AG04450 (cell line): ENCODE measurements at regions not wholly inside any gene's neighbourhood (a gene's known extent, or its start where the extent isn't known, plus 50 kb on each side); places are given as distances from the start of the nearest gene placed in this dataset.

Experiments used
- CTCF ChIA-PET: fragments of 300-600, 350-600 bp; formaldehyde crosslinking; extraction: SDS; loops from one replicate; lab custom pipeline; 2022; ENCODE audit warnings: antibody characterized with exemption, inconsistent platforms; lab: Charles Lee
- POLR2A ChIA-PET: fragments of 350-600 bp; formaldehyde crosslinking; extraction: SDS; loops from one replicate; lab custom pipeline; 2021; ENCODE audit warnings: antibody characterized with exemption, inconsistent platforms; lab: Yijun Ruan, JAX
- DNase-seq: peaks from one replicate; pipeline ENCODE4 v3.0.0-alpha.2; 2011; ENCODE audit warnings: low read depth, low spot score
- H3K27ac ChIP-seq: one replicate; pipeline ENCODE4 v1.5.1; 2012; ENCODE audit warnings: low read depth, low read length, control low read depth
- H3K27me3 ChIP-seq: one replicate; pipeline ENCODE4 v1.6.0; 2012; ENCODE audit warnings: low read length; ENCODE audit not compliant: control insufficient read depth, insufficient read depth
- H3K4me3 ChIP-seq: 2 replicates; pipeline ENCODE4 v1.5.1; 2011; ENCODE audit warnings: mild to moderate bottlenecking, low read depth, low read length, control low read depth
- H3K9me3 ChIP-seq: 2 replicates; pipeline ENCODE4 v1.5.1; 2012; ENCODE audit warnings: low read length; ENCODE audit not compliant: control insufficient read depth, insufficient read depth
- TF ChIP-seq, protein P1 (sequence below): IDR thresholded peaks from 2 replicates; pipeline ENCODE4 v1.5.1; 2011; ENCODE audit warnings: low read depth, low read length, control low read depth, inconsistent platforms

GRCh38 chr22:34354071-34354817 lies 434.0 kb upstream of the LARGE1 start:
- POLR2A ChIA-PET, result no interaction called here
- TF ChIP-seq, protein P1, sequence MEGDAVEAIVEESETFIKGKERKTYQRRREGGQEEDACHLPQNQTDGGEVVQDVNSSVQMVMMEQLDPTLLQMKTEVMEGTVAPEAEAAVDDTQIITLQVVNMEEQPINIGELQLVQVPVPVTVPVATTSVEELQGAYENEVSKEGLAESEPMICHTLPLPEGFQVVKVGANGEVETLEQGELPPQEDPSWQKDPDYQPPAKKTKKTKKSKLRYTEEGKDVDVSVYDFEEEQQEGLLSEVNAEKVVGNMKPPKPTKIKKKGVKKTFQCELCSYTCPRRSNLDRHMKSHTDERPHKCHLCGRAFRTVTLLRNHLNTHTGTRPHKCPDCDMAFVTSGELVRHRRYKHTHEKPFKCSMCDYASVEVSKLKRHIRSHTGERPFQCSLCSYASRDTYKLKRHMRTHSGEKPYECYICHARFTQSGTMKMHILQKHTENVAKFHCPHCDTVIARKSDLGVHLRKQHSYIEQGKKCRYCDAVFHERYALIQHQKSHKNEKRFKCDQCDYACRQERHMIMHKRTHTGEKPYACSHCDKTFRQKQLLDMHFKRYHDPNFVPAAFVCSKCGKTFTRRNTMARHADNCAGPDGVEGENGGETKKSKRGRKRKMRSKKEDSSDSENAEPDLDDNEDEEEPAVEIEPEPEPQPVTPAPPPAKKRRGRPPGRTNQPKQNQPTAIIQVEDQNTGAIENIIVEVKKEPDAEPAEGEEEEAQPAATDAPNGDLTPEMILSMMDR, result no peak
- no peaks in the 10 kb centered on the region for H3K27me3 ChIP-seq
- DNase-seq, result no peak
- CTCF ChIA-PET, result no interaction called here
- H3K27ac ChIP-seq, result no peak overlapping the region
- no peak overlapping the region for H3K4me3 ChIP-seq
- peaks cover 18% of the 10 kb centered on the region for H3K9me3 ChIP-seq

- H3K4me3 ChIP-seq, result no peak overlapping the region
- ChIA-PET POLR2A (no interaction called here), CTCF (no interaction called here)
- H3K27ac ChIP-seq, result no peak overlapping the region
- no peaks in the 10 kb centered on the region for H3K27me3 ChIP-seq
- TF ChIP-seq, protein P1, result no peak
- peaks cover 12% of the 10 kb centered on the region for H3K9me3 ChIP-seq
- no peak for DNase-seq
Measured at GRCh38 chr22:34356481-34356880, 436.2 kb upstream of the LARGE1 start.

- CTCF ChIA-PET, result no interaction called here
- POLR2A ChIA-PET, result no interaction called here
- no peak overlapping the region for H3K4me3 ChIP-seq
- TF ChIP-seq, protein P1, result no peak
- H3K27me3 ChIP-seq, result no peaks in the 10 kb centered on the region
- H3K27ac ChIP-seq, result no peak overlapping the region
- peaks cover 9% of the 10 kb centered on the region; the same call in 1 of the 2 replicates for H3K9me3 ChIP-seq
- no peak for DNase-seq
Measured at GRCh38 chr22:34370711-34371110, 450.4 kb upstream of the LARGE1 start.

GRCh38 chr22:34379825-34380224 lies 459.5 kb upstream of the LARGE1 start:
- Histone ChIP-seq H3K9me3 (peaks cover 19% of the 10 kb centered on the region; the same call in 1 of the 2 replicates), H3K27me3 (no peaks in the 10 kb centered on the region), H3K4me3 (no peak overlapping the region), H3K27ac (no peak overlapping the region)
- DNase-seq, result no peak
- CTCF ChIA-PET, result no interaction called here
- POLR2A ChIA-PET, result no interaction called here
- TF ChIP-seq, protein P1, result no peak

- TF ChIP-seq, protein P1, result no peak
- ChIA-PET POLR2A (no interaction called here), CTCF (no interaction called here)
- H3K4me3 ChIP-seq, result no peak overlapping the region
- H3K9me3 ChIP-seq, result peaks cover 19% of the 10 kb centered on the region; the same call in 1 of the 2 replicates
- no peaks in the 10 kb centered on the region for H3K27me3 ChIP-seq
- H3K27ac ChIP-seq, result no peak overlapping the region
- no peak for DNase-seq
Measured at GRCh38 chr22:34380532-34380931, 460.3 kb upstream of the LARGE1 start.
